GM21381 (cell line): ENCODE measurements at regions not wholly inside any gene's neighbourhood (a gene's known extent, or its start where the extent isn't known, plus 50 kb on each side); places are given as distances from the start of the nearest gene placed in this dataset.
"Not testable (repeated sequence)": the region's sequence is repeated elsewhere in the genome, so short reads cannot be mapped to it uniquely, and the experiment has no call there.

Experiments
- ATAC-seq: cut with Tn5 transposase; IDR thresholded peaks from one replicate; pipeline ENCODE4 v1.9.1; 2021; ENCODE audit warnings: mild to moderate bottlenecking, moderate library complexity; ENCODE audit not compliant: unreplicated experiment

GRCh38 chr18:79595876-79596374, 83.7 kb upstream of the CTDP1 start:
- ATAC-seq: no peak

GRCh38 chr18:79596446-79597175, 83.0 kb upstream of the CTDP1 start:
- no peak for ATAC-seq

DNA sequence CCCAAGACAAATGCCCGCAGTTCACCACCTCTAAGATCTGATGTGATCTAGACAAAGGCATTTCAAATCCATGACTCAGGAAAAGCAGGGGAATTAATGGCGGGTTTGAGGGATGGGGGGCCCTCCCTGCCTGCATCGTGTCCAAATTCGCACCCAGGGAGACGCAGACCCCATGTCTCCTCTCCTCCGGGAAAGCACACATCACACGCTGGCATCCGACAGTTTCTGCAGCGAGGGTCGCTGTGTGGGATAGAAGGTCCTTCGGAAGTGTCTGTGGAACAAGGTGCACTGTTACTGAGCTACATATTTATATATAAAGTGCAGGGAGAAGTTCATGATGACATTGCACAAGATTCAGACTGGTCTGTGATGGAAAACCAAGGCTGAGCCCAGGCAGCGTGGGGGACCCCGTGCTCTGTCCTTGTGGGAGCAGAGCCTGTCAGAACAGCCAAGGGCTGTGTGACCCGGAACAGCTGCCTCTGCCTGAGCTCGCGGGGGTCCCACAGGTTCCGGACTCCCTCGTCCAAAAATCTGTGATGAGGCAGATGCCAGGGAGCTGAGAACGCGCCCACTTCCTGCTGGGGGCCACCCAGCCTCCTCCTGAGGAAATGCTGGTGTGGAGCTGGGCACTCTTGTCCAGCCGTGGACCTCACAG, 82.3 kb upstream of the CTDP1 start:
- ATAC-seq: no peak

GRCh38 chr18:79597831-79598632, 81.6 kb upstream of the CTDP1 start:
- no peak for ATAC-seq

DNA sequence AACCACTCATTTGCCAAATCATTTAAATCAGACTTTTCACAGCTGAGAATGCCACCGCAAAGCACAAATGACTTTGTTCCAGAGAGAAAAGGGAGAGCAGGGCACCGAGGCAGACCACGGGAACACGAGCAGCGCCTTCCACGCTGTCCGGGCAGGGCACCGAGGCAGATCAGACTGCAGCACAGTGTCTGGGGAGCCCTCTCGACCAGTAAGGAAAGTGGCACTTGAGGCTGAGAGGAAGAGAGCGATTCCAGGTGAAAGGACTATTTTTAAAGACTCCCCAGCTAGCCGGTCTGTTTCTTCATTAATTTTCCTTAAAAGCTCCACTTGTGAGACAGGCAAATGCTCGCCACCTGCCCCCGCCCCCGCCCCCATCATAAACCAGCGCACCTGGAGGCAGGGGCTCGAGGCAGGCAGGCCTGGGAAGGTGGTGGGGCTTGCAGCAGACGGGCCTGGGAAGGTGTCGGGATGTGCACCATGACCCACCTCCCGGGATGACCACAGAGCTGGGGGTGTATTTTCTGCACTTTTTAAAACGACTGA, 80.9 kb upstream of the CTDP1 start:
- ATAC-seq: no peak

GRCh38 chr18:79599441-79599931, 80.1 kb upstream of the CTDP1 start:
- ATAC-seq: no peak

DNA sequence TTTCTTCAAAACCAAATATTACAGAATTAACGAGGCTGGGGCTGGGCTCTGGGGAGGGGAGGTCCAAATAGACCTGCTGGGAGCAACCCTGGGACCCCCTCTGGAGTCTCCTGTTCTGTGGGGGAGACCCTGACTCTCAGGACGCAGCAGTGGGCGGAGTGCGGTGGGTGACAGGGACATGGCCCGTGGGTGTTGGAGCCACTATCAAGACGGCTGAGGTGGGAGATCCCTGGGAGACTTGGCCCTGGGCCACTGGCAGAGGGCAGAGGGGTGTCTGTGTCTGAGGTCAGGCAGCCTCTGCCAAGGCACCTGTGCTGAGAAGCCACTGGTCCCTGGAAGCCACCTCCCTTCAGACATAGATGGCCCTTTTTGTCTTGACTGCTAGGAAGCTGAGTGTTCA, 79.5 kb upstream of the CTDP1 start:
- ATAC-seq: no peak

DNA sequence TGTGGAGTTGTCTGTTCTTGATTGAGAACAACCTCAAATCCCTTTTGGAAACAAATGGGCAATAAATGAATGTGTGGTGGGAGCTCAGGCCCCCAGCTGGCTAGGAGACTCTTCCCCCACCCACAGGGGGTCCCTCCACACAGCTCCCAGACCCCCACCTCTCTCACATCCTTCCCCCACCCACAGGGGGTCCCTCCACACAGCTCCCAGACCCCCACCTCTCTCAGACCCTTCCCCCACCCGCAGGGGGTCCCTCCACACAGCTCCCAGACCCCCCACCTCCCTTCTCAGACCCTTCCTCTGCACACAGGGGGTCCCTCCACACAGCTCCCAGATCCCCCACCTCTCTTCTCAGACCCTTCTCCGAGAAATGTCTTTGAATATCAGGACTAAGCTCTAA, 79.0 kb upstream of the CTDP1 start:
- no peak for ATAC-seq

DNA sequence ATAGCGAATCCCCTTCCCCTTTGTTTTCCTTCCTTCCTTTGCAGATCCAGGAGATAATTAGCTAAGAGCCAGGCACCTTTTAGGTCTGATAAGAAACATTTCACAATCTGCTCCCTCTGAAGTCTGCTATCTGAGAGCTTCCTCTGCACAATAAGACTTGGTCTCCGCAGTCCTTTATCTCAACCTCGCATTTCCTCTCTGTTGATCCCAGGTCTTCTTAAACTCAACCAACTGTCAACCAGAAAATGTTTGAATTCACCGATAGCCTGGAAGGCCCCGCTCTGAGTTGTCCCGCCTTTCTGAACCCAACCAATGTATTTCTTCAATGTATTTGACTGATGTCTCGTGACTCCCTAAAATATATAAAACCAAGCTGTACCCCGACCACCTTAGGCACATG, 78.4 kb upstream of the CTDP1 start:
- no peak for ATAC-seq

DNA sequence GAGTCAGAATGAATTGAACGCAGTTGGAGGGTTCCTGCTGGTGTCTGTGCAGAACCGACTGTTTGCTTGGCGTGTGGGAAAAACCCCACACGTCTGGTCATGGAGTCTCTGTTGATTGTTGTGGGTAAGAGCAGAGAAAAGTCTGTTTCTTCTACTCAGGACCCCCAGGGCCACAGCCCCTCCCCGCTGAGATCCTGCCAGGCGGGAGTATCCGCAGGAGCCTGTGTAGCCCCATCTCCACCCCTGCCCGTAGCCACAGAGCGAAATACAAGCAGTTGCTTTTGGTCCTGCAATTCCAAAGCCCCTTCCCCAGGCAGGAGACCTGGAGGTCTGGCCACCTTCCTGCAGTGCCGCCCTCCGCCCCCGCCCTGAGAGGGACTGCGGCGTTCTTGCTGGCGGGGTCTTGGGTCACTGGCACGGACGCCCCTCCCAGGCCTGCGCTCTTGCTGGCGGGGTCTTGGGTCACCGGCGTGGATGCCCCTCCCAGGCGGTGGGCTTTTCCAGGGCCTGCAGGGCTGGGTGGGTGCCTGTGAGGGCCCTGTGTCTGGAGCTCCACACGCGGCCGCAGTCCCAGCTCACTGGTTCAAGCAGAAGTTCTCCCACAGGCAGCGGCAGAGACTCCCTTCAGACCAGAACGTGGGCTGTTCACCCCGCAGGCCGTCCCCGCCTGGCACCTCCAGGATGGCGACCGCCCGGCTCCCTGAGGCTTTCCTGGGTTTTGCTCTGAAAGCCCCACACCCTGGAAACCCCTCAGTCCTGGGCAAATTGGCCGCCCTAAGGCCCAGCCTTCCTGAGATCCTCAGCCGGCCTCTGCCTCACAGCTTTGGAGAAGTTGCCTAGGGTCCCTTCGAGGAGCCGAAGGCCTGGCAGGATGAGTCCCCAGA, 76.0 kb upstream of the CTDP1 start:
- ATAC-seq: no peak

- no peak for ATAC-seq
Measured at GRCh38 chr18:79604205-79604912, 75.2 kb upstream of the CTDP1 start.

DNA sequence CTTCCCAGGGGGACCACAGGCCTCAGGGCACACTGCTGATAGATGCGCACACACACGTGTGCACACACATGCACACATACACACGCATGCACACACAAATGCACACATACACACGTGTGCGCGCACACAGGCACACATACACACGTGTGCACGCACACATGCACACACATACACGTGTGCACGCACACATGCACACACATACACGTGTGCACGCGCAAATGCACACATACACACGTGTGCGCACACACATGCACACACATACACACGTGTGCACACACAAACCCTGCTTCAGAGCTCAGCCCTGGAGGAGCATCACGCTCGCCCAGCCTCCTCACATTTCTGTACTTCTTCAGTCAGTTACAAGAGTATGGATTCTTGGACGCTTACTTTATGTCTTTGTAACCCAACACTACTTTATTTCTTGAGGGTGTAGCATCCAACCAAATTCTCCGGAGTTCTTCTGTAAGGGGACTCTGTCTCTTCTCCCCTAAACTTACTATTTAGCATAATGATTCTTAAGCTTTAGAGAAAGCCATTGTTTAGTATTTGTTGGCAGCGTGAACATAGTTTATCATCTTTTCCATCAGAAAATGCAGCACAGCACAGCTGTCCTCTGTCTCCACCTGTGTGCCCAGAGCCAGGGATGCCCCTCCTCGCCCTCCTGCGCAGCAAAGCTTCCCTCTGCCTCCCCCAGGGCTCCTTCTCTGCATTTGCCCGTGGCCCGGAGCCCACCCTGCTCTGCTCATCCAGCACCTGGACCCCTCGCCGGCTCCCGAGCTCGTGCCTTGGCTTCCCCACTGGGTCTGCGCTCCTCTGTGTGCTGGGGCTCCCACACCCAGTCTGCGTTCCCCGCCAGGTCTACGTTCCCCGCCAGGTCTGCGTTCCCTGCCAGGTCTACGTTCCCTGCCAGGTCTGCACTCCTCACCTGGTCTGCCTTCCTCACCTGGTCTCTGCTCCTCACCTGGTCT, 74.4 kb upstream of the CTDP1 start:
- ATAC-seq: no peak

GRCh38 chr18:79606071-79606470, 73.5 kb upstream of the CTDP1 start:
- not testable (repeated sequence) for ATAC-seq

GRCh38 chr18:79606621-79607331, 72.8 kb upstream of the CTDP1 start:
- ATAC-seq: no peak

DNA sequence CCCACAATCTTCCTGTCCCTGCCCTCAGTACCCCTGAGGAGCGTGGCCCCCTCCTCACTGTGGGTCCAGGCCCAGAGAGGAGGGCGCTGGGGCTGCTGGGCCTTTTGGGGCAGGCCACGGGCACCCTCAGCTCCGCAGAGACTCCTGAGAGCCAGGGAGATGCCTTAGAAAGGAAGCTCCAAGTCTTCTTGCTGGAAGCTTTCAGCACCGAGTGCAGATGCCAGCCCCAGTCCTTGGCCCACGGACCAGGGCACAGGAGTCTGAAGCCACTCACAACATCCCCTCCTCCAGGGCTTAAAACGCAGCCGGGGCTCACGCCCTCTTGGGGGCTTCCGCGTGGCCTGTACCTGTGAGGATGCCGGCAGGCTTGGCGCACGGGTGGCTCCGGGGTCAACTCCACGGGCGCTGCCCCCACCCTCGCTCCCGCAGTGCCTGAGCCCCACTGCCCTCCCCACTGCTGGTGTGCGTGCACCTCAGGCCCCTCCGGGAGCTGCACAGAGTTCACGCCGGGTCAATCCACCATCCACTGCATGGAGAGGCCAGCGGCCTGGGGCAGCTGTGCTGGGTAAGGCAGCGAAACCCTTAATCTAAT, 72.1 kb upstream of the CTDP1 start:
- no peak for ATAC-seq

DNA sequence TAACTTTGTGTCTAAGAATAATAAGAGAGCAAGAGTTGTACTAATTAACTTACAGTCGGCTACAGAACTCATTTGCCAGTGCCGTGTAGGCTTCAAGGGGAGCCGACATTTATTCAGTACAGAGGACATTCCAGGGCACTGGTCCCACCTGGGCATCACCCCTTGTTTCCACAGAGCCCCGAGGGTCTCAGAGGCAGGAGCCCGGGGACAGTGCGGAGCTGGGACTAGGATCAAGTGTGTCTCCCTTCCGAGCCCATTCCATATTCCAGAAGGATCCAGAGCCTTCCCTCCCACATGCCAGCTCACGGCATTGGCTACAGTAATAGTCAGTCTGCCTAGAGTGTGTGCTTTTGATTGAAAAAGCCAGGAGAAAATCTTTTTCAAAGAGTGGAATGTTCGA, 71.5 kb upstream of the CTDP1 start:
- no peak for ATAC-seq

DNA sequence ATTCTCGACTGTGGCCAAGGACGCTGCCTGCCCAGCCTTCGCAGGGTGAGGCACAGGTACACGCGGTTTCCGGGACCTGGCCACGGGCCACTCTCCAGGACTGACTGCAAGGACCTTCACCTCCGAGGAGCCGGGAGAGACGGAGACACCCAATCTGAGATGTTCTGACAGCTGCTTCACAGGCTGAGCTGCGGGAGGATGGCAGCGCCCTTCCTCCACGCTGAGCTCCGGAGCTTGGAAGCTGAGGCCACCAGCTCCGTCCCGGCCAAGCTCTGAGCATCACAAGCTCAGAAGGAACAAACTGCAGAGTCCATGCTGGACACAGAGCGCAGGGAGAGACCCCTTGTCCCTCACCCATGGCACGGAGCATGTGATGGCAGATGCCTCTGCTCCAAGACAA, 71.1 kb upstream of the CTDP1 start:
- ATAC-seq: no peak
